VCaP (cell line): ENCODE measurements at regions not wholly inside any gene's neighbourhood (a gene's known extent, or its start where the extent isn't known, plus 50 kb on each side); places are given as distances from the start of the nearest gene placed in this dataset.

ENCODE experiments used
- H3K27ac ChIP-seq: fragments of 450-650 bp; 2 replicates; pipeline ENCODE4 v1.5.1; 2017
- CTCF ChIP-seq: fragments of 450-650 bp; conservative IDR thresholded peaks from 2 replicates; pipeline ENCODE4 v1.5.1; 2017; ENCODE audit warnings: mild to moderate bottlenecking, moderate library complexity

- H3K27ac ChIP-seq: no peak overlapping the region
- TF ChIP-seq CTCF: no peak
These were observed 62.8 kb downstream of the XCL2 start for GRCh38 chr1:168480997-168481396.

- TF ChIP-seq CTCF: no peak
- no peak overlapping the region for H3K27ac ChIP-seq
These were observed 66.0 kb downstream of the XCL2 start for GRCh38 chr1:168477792-168478191.

- H3K27ac ChIP-seq: no peak overlapping the region
These were observed 67.0 kb downstream of the XCL2 start for GRCh38 chr1:168476588-168477385.

GRCh38 chr1:168474322-168474721 lies 69.5 kb downstream of the XCL2 start:
- no peak overlapping the region for H3K27ac ChIP-seq
- no peak for TF ChIP-seq CTCF

More at GRCh38 chr1:168476588-168477385, 67.0 kb downstream of the XCL2 start:
- no peak for TF ChIP-seq CTCF

- TF ChIP-seq CTCF: no peak
- no peak overlapping the region for H3K27ac ChIP-seq
These were observed 70.7 kb downstream of the XCL2 start for GRCh38 chr1:168473126-168473525.

- TF ChIP-seq CTCF: no peak
- no peak overlapping the region for H3K27ac ChIP-seq
These were observed 71.6 kb downstream of the XCL2 start for GRCh38 chr1:168472223-168472622.

- H3K27ac ChIP-seq: no peak overlapping the region
- no peak for TF ChIP-seq CTCF
These were observed 72.8 kb downstream of the XCL2 start for GRCh38 chr1:168470901-168471431.
